Bronchial epithelial cell (primary cell): ENCODE measurements at regions not wholly inside any gene's neighbourhood (a gene's known extent, or its start where the extent isn't known, plus 50 kb on each side); places are given as distances from the start of the nearest gene placed in this dataset.

Source experiments
- DNase-seq: peaks from one replicate; pipeline ENCODE4 v3.0.0-alpha.2; 2010; ENCODE audit warnings: low read depth
- FAIRE-seq: peaks from 2 replicates; lab custom pipeline; 2011; peaks lifted over from hg19 to GRCh38; lab: Jason Lieb, UNC
- H3K27me3 ChIP-seq: 2 replicates; pipeline ENCODE4 v1.5.1; 2011; ENCODE audit warnings: low read length; ENCODE audit not compliant: control insufficient read depth, insufficient read depth
- H3K36me3 ChIP-seq: 2 replicates; pipeline ENCODE4 v1.5.1; 2011; ENCODE audit warnings: low read length; ENCODE audit not compliant: control insufficient read depth, insufficient read depth
- H3K4me3 ChIP-seq: 2 replicates; pipeline ENCODE4 v1.5.1; 2011; ENCODE audit warnings: mild to moderate bottlenecking, low read depth, low read length, control low read depth
- CTCF ChIP-seq: IDR thresholded peaks from 2 replicates; pipeline ENCODE4 v1.5.1; 2011; ENCODE audit warnings: mild to moderate bottlenecking, moderate library complexity, low read length, control low read depth, inconsistent platforms; ENCODE audit not compliant: insufficient read depth, severe bottlenecking

GRCh38 chr7:23887660-23888059 lies 177.6 kb downstream of the STK31 start:
- no peak for TF ChIP-seq CTCF
- H3K4me3 ChIP-seq, result no peak overlapping the region
- FAIRE-seq (no peak), DNase-seq (no peak)
- H3K36me3 ChIP-seq, result no peaks in the 10 kb centered on the region
- H3K27me3 ChIP-seq, result no peaks in the 10 kb centered on the region

- FAIRE-seq (no peak), DNase-seq (no peak)
- TF ChIP-seq CTCF, result no peak
- no peaks in the 10 kb centered on the region for H3K27me3 ChIP-seq
- H3K36me3 ChIP-seq, result no peaks in the 10 kb centered on the region
- H3K4me3 ChIP-seq, result no peak overlapping the region
These were observed 178.9 kb downstream of the STK31 start for GRCh38 chr7:23888958-23889357.

GRCh38 chr7:23889566-23889965 lies 179.5 kb downstream of the STK31 start:
- no peaks in the 10 kb centered on the region for H3K36me3 ChIP-seq
- H3K4me3 ChIP-seq, result no peak overlapping the region
- TF ChIP-seq CTCF, result no peak
- no peak for DNase-seq
- FAIRE-seq, result no peak
- H3K27me3 ChIP-seq, result no peaks in the 10 kb centered on the region

- no peak for TF ChIP-seq CTCF
These were observed 182.0 kb downstream of the STK31 start for GRCh38 chr7:23892019-23892418.

GRCh38 chr7:23893176-23893941 lies 183.3 kb downstream of the STK31 start:
- DNase-seq (peak; percentile 13), FAIRE-seq (no peak)
- no peak for TF ChIP-seq CTCF

More at GRCh38 chr7:23892019-23892418, 182.0 kb downstream of the STK31 start:
- FAIRE-seq (no peak), DNase-seq (no peak)
- H3K4me3 ChIP-seq, result no peak overlapping the region
- no peaks in the 10 kb centered on the region for H3K27me3 ChIP-seq
- H3K36me3 ChIP-seq, result no peaks in the 10 kb centered on the region

More at GRCh38 chr7:23893176-23893941, 183.3 kb downstream of the STK31 start:
- no peaks in the 10 kb centered on the region for H3K36me3 ChIP-seq
- H3K27me3 ChIP-seq, result no peaks in the 10 kb centered on the region
- no peak overlapping the region for H3K4me3 ChIP-seq
